Endodermal cell (in vitro differentiated cells): ENCODE measurements at regions not wholly inside any gene's neighbourhood (a gene's known extent, or its start where the extent isn't known, plus 50 kb on each side); places are given as distances from the start of the nearest gene placed in this dataset.

ENCODE experiments used
- DNase-seq: peaks from one replicate; pipeline ENCODE4 v3.0.0-alpha.2; 2017
- H3K27ac ChIP-seq: 2 replicates; pipeline ENCODE4 v1.5.1; 2013; ENCODE audit warnings: mild to moderate bottlenecking, low read depth, low read length, moderate library complexity
- H3K27me3 ChIP-seq: 2 replicates; pipeline ENCODE4 v1.6.1; 2013; ENCODE audit warnings: mild to moderate bottlenecking, low read length, moderate library complexity; ENCODE audit not compliant: insufficient read depth, control insufficient read depth, poor library complexity, severe bottlenecking
- H3K36me3 ChIP-seq: 2 replicates; pipeline ENCODE4 v1.7.0; 2013; ENCODE audit warnings: mild to moderate bottlenecking, low read length, moderate library complexity; ENCODE audit not compliant: control insufficient read depth, insufficient read depth
- H3K4me1 ChIP-seq: one replicate; pipeline ENCODE4 v1.7.0; 2013; ENCODE audit warnings: low read length; ENCODE audit not compliant: control insufficient read depth, insufficient read depth
- H3K4me3 ChIP-seq: 2 replicates; pipeline ENCODE4 v1.5.1; 2013; ENCODE audit warnings: mild to moderate bottlenecking, low read length, moderate library complexity
- H3K9ac ChIP-seq: 2 replicates; pipeline ENCODE4 v1.6.1; 2013; ENCODE audit warnings: mild to moderate bottlenecking, low read length, moderate library complexity; ENCODE audit not compliant: poor library complexity, severe bottlenecking; ENCODE audit errors: extremely low read depth
- H3K9me3 ChIP-seq: 2 replicates; pipeline ENCODE4 v1.6.1; 2013; ENCODE audit warnings: mild to moderate bottlenecking, low read length, moderate library complexity; ENCODE audit not compliant: control insufficient read depth
- H3K27ac Mint-ChIP-seq: 2 replicates; pipeline ENCODE4 v1.8.0; 2020; ENCODE audit warnings: mixed read lengths
- H3K27me3 Mint-ChIP-seq: 2 replicates; pipeline ENCODE4 v1.8.0; 2021; ENCODE audit warnings: mild to moderate bottlenecking, mixed read lengths; ENCODE audit not compliant: insufficient read depth
- H3K36me3 Mint-ChIP-seq: 2 replicates; pipeline ENCODE4 v1.8.0; 2020; ENCODE audit warnings: low read depth, mixed read lengths
- H3K4me1 Mint-ChIP-seq: 2 replicates; pipeline ENCODE4 v1.8.0; 2020; ENCODE audit warnings: mixed read lengths
- H3K4me3 Mint-ChIP-seq: 2 replicates; pipeline ENCODE4 v1.8.0; 2020; ENCODE audit warnings: mild to moderate bottlenecking, moderate library complexity, mixed read lengths
- H3K9me3 Mint-ChIP-seq: 2 replicates; pipeline ENCODE4 v1.8.0; 2020; ENCODE audit warnings: mild to moderate bottlenecking, mixed read lengths
- WGBS, 2 experiments: methylation state at CpG; one replicate each; pipeline versions ENCODE4 v1.1.5 to v1.1.7; 2013; ENCODE audit warnings: missing lambda C conversion rate in 2 of 2, mixed read lengths in 1 of 2; ENCODE audit not compliant: insufficient coverage in 1 of 2, insufficient read length in 1 of 2; 5-methylcytosine and 5-hydroxymethylcytosine counted together
- TF ChIP-seq, protein P1 (sequence below): fragments of 200-600 bp; sonication (generic); conservative IDR thresholded peaks from 2 replicates; pipeline ENCODE4 v1.5.0; 2021; ENCODE audit warnings: antibody characterized with exemption, mild to moderate bottlenecking

DNA sequence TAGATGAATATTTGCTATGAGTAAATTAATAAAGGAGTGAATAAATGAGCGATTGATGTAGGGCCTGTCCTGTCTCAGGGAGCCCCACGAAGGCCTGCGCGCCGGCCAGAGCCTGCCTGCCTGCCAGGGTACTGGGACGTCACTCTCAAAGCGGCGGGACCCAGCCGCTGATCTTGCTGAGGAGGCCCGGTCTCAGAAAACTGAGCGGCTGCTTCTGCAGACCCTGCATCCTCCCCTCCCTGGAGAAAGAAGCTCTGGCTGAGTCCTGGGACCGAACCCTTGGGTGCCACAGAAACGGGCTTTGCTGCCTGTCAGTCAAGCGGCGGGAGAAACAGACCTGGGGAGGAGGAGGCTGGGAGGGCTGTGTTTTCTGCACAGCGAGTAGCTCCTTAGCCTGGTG lies 91.6 kb upstream of the B3GAT1 start:
- Mint-ChIP-seq H3K27me3 (peaks cover 49% of the 10 kb centered on the region), H3K4me3 (no peak overlapping the region), H3K4me1 (peaks cover 8% of the 10 kb centered on the region), H3K36me3 (no peaks in the 10 kb centered on the region), H3K27ac (no peak overlapping the region), H3K9me3 (no peaks in the 10 kb centered on the region)
- Histone ChIP-seq H3K9me3 (no peaks in the 10 kb centered on the region), H3K27ac (no peak overlapping the region), H3K4me1 (no peaks in the 10 kb centered on the region), H3K27me3 (no peaks in the 10 kb centered on the region), H3K4me3 (no peak overlapping the region), H3K36me3 (no peaks in the 10 kb centered on the region), H3K9ac (no peak overlapping the region)
- TF ChIP-seq, protein P1, sequence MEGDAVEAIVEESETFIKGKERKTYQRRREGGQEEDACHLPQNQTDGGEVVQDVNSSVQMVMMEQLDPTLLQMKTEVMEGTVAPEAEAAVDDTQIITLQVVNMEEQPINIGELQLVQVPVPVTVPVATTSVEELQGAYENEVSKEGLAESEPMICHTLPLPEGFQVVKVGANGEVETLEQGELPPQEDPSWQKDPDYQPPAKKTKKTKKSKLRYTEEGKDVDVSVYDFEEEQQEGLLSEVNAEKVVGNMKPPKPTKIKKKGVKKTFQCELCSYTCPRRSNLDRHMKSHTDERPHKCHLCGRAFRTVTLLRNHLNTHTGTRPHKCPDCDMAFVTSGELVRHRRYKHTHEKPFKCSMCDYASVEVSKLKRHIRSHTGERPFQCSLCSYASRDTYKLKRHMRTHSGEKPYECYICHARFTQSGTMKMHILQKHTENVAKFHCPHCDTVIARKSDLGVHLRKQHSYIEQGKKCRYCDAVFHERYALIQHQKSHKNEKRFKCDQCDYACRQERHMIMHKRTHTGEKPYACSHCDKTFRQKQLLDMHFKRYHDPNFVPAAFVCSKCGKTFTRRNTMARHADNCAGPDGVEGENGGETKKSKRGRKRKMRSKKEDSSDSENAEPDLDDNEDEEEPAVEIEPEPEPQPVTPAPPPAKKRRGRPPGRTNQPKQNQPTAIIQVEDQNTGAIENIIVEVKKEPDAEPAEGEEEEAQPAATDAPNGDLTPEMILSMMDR: no peak
- DNase-seq: peak; percentile 44
- 92 to 95% methylated on average over 11 to 16 of the region's 16 CpGs for WGBS, 2 experiments

DNA sequence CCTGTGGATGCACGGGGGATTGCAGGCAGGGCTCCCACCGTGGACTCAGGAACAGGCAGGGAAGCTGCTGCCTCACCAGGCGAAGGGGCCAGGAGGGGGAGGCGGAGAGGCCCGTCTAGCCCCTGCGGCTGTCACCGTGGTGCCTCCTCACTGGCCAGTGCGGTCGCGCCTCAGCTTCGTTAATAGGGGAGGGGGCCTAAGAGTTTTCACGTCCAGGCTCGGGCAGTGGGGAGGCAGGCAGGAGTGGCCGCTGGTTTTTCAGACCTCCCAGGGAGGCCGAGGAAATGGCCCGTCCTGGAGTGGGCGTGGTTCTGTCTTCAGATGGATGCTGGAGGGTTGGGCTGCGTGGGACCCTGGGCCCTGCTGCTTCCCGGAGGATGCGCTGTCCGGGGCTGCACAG lies 91.1 kb upstream of the B3GAT1 start:
- Mint-ChIP-seq H3K27me3 (peaks cover 44% of the 10 kb centered on the region), H3K4me3 (no peak overlapping the region), H3K9me3 (no peaks in the 10 kb centered on the region), H3K4me1 (peaks cover 8% of the 10 kb centered on the region), H3K36me3 (no peaks in the 10 kb centered on the region), H3K27ac (no peak overlapping the region)
- no peaks in the 10 kb centered on the region for H3K27me3 ChIP-seq
- H3K4me3 ChIP-seq: no peak overlapping the region
- no peak overlapping the region for H3K9ac ChIP-seq
- WGBS, 2 experiments: 65 to 71% methylated on average over 4 to 21 of the region's 21 CpGs
- no peaks in the 10 kb centered on the region for H3K9me3 ChIP-seq
- H3K4me1 ChIP-seq: no peaks in the 10 kb centered on the region
- no peak overlapping the region for H3K27ac ChIP-seq
- peak; percentile 65 for DNase-seq
- TF ChIP-seq, protein P1: no peak
- no peaks in the 10 kb centered on the region for H3K36me3 ChIP-seq

GRCh38 chr11:134502153-134502550 lies 90.1 kb upstream of the B3GAT1 start:
- no peak overlapping the region for H3K27ac ChIP-seq
- no peaks in the 10 kb centered on the region for H3K4me1 ChIP-seq
- no peak for DNase-seq
- Mint-ChIP-seq H3K36me3 (no peaks in the 10 kb centered on the region), H3K27ac (no peak overlapping the region), H3K4me3 (no peak overlapping the region), H3K9me3 (peaks cover 9% of the 10 kb centered on the region), H3K27me3 (peaks cover 46% of the 10 kb centered on the region), H3K4me1 (peaks cover 11% of the 10 kb centered on the region)
- no peaks in the 10 kb centered on the region for H3K36me3 ChIP-seq
- H3K9ac ChIP-seq: no peak overlapping the region
- WGBS, 2 experiments: 94 to 100% methylated on average over 2 to 5 of the region's 5 CpGs
- H3K9me3 ChIP-seq: no peaks in the 10 kb centered on the region
- no peaks in the 10 kb centered on the region for H3K27me3 ChIP-seq
- no peak overlapping the region for H3K4me3 ChIP-seq
- TF ChIP-seq, protein P1: no peak
